WTC11 (cell line): ENCODE measurements at regions not wholly inside any gene's neighbourhood (a gene's known extent, or its start where the extent isn't known, plus 50 kb on each side); places are given as distances from the start of the nearest gene placed in this dataset.

Source experiments
- ATAC-seq: fragments of 200-7000 bp; cut with Tn5 transposase; 2 replicates; pipeline ENCODE4 v1.10.0; 2021; ENCODE audit warnings: mild to moderate bottlenecking, moderate library complexity
- CTCF ChIA-PET: fragments of 300-600 bp; sonication (Branson Sonifier 250); formaldehyde crosslinking; loops from one replicate; lab custom pipeline; 2021; ENCODE audit warnings: antibody characterized with exemption; lab: Charles Lee
- POLR2A ChIA-PET: fragments of 350-600 bp; sonication (Branson Sonifier 250); formaldehyde crosslinking; loops from one replicate; lab custom pipeline; 2021; ENCODE audit warnings: antibody characterized with exemption; lab: Charles Lee
- DNase-seq: peaks from one replicate; pipeline ENCODE4 v3.0.0; 2021; ENCODE audit warnings: low spot score
- H3K27ac Mint-ChIP-seq: 2 replicates; pipeline ENCODE4 v1.8.0; 2021; ENCODE audit warnings: mixed read lengths
- H3K27me3 Mint-ChIP-seq: 2 replicates; pipeline ENCODE4 v1.8.0; 2021; ENCODE audit warnings: low read depth, mild to moderate bottlenecking, moderate library complexity, mixed read lengths
- H3K36me3 Mint-ChIP-seq: 2 replicates; pipeline ENCODE4 v1.8.0; 2021; ENCODE audit warnings: mixed read lengths
- H3K4me1 Mint-ChIP-seq: 2 replicates; pipeline ENCODE4 v1.8.0; 2022; ENCODE audit warnings: mixed read lengths
- H3K4me3 Mint-ChIP-seq: 2 replicates; pipeline ENCODE4 v1.8.0; 2021; ENCODE audit warnings: mild to moderate bottlenecking, moderate library complexity, mixed read lengths
- H3K9me3 Mint-ChIP-seq: 2 replicates; pipeline ENCODE4 v1.8.0; 2021; ENCODE audit warnings: mixed read lengths
- ATF3 ChIP-seq: sonication (generic); formaldehyde crosslinking; conservative IDR thresholded peaks from 2 replicates; pipeline ENCODE4 v1.8.1; 2022; ENCODE audit warnings: mild to moderate bottlenecking, missing genetic modification reagents
- CREB1 ChIP-seq: sonication (generic); formaldehyde crosslinking; IDR thresholded peaks from 2 replicates; pipeline ENCODE4 v1.8.0; 2023; ENCODE audit warnings: mild to moderate bottlenecking, missing genetic modification reagents
- CREM ChIP-seq: sonication (generic); formaldehyde crosslinking; IDR thresholded peaks from 2 replicates; pipeline ENCODE4 v1.8.1; 2022; ENCODE audit warnings: mild to moderate bottlenecking, missing genetic modification reagents, moderate library complexity
- E2F4 ChIP-seq: sonication (generic); formaldehyde crosslinking; IDR thresholded peaks from 2 replicates; pipeline ENCODE4 v1.8.1; 2022; ENCODE audit warnings: low read depth, mild to moderate bottlenecking, moderate library complexity, missing genetic modification reagents, borderline replicate concordance
- ELF4 ChIP-seq: sonication (generic); formaldehyde crosslinking; IDR thresholded peaks from 2 replicates; pipeline ENCODE4 v1.8.1; 2022; ENCODE audit warnings: low read depth, mild to moderate bottlenecking, moderate library complexity, missing genetic modification reagents
- GRHL2 ChIP-seq: fragments of 250-450 bp; sonication (Bioruptor Pico); IDR thresholded peaks from 2 replicates; pipeline ENCODE4 v1.8.0; 2022; ENCODE audit warnings: mild to moderate bottlenecking, moderate library complexity; ENCODE audit not compliant: insufficient replicate concordance, severe bottlenecking
- HMGXB4 ChIP-seq: sonication (generic); formaldehyde crosslinking; IDR thresholded peaks from 2 replicates; pipeline ENCODE4 v1.8.1; 2023; ENCODE audit warnings: mild to moderate bottlenecking, moderate library complexity, missing genetic modification reagents
- MXD4 ChIP-seq: fragments of 250-450 bp; sonication (Bioruptor Pico); IDR thresholded peaks from 2 replicates; pipeline ENCODE4 v1.8.0; 2021; ENCODE audit warnings: mild to moderate bottlenecking, moderate library complexity, borderline replicate concordance
- NFYB ChIP-seq: sonication (generic); formaldehyde crosslinking; conservative IDR thresholded peaks from 2 replicates; pipeline ENCODE4 v1.8.0; 2022; ENCODE audit warnings: low read depth, missing genetic modification reagents
- NR1H2 ChIP-seq: sonication (generic); formaldehyde crosslinking; IDR thresholded peaks from 2 replicates; pipeline ENCODE4 v1.9.0; 2021; ENCODE audit warnings: mild to moderate bottlenecking, moderate library complexity, missing genetic modification reagents
- PRDM15 ChIP-seq: sonication (generic); formaldehyde crosslinking; IDR thresholded peaks from 2 replicates; pipeline ENCODE4 v1.8.0; 2022; ENCODE audit warnings: missing genetic modification reagents
- SMAD3 ChIP-seq: sonication (generic); formaldehyde crosslinking; IDR thresholded peaks from 2 replicates; pipeline ENCODE4 v1.8.0; 2022; ENCODE audit warnings: missing genetic modification reagents, mild to moderate bottlenecking, borderline replicate concordance
- STAT6 ChIP-seq: sonication (generic); formaldehyde crosslinking; conservative IDR thresholded peaks from 2 replicates; pipeline ENCODE4 v1.8.1; 2023; ENCODE audit warnings: mild to moderate bottlenecking, low read depth, missing genetic modification reagents, moderate library complexity
- USF1 ChIP-seq: sonication (generic); formaldehyde crosslinking; IDR thresholded peaks from 2 replicates; pipeline ENCODE4 v1.8.0; 2022; ENCODE audit warnings: mild to moderate bottlenecking, missing genetic modification reagents
- ZBTB43 ChIP-seq: sonication (generic); formaldehyde crosslinking; IDR thresholded peaks from 2 replicates; pipeline ENCODE4 v1.8.1; 2023; ENCODE audit warnings: mild to moderate bottlenecking, missing genetic modification reagents
- ZNF121 ChIP-seq: sonication (generic); formaldehyde crosslinking; IDR thresholded peaks from 2 replicates; pipeline ENCODE4 v1.8.0; 2023; ENCODE audit warnings: missing genetic modification reagents
- ZNF138 ChIP-seq: sonication (generic); formaldehyde crosslinking; conservative IDR thresholded peaks from 2 replicates; pipeline ENCODE4 v1.8.1; 2022; ENCODE audit warnings: mild to moderate bottlenecking, moderate library complexity, missing genetic modification reagents
- ZNF219 ChIP-seq: sonication (generic); formaldehyde crosslinking; IDR thresholded peaks from 2 replicates; pipeline ENCODE4 v1.8.0; 2023; ENCODE audit warnings: missing genetic modification reagents, mild to moderate bottlenecking, borderline replicate concordance
- ZNF263 ChIP-seq: sonication (generic); formaldehyde crosslinking; IDR thresholded peaks from 2 replicates; pipeline ENCODE4 v1.8.1; 2022; ENCODE audit warnings: low read depth, mild to moderate bottlenecking, moderate library complexity, missing genetic modification reagents
- ZNF423 ChIP-seq: fragments of 250-450 bp; sonication (Bioruptor Pico); IDR thresholded peaks from 2 replicates; pipeline ENCODE4 v2.1.2; 2022; ENCODE audit warnings: mild to moderate bottlenecking, moderate library complexity
- ZNF425 ChIP-seq: fragments of 250-450 bp; sonication (Bioruptor Pico); conservative IDR thresholded peaks from 2 replicates; pipeline ENCODE4 v1.9.0; 2021; ENCODE audit warnings: mild to moderate bottlenecking

GRCh38 chr16:54525104-54525503 is 238.5 kb upstream of the IRX3 start:
- peaks cover 41% of the 10 kb centered on the region for H3K9me3 Mint-ChIP-seq
- TF ChIP-seq ZBTB43, result no peak
- TF ChIP-seq CREM (CRISPR knock-in tag), result no peak
- TF ChIP-seq ZNF121 (CRISPR knock-in tag), result no peak
- no peak for TF ChIP-seq ZNF138 (CRISPR knock-in tag)
- no peak for TF ChIP-seq ZNF219
- TF ChIP-seq PRDM15 (CRISPR knock-in tag), result no peak
- no peak for TF ChIP-seq SMAD3 (CRISPR knock-in tag)
- TF ChIP-seq NR1H2 (CRISPR knock-in tag), result no peak
- no peak for TF ChIP-seq STAT6 (CRISPR knock-in tag)
- no peak for TF ChIP-seq CREB1 (CRISPR knock-in tag)
- no peak for TF ChIP-seq USF1
- TF ChIP-seq HMGXB4 (CRISPR knock-in tag), result no peak
- TF ChIP-seq ELF4 (CRISPR knock-in tag), result no peak
- peaks cover 16% of the 10 kb centered on the region for H3K4me1 Mint-ChIP-seq
- DNase-seq (no peak), ATAC-seq (no peak)
- no peak overlapping the region for H3K4me3 Mint-ChIP-seq
- CTCF ChIA-PET, result no interaction called here
- H3K27me3 Mint-ChIP-seq, result no peaks in the 10 kb centered on the region; the same call in 1 of the 2 replicates
- POLR2A ChIA-PET, result no interaction called here
- no peak overlapping the region for H3K27ac Mint-ChIP-seq
- peaks cover 24% of the 10 kb centered on the region for H3K36me3 Mint-ChIP-seq

- POLR2A ChIA-PET, result no interaction called here
- no peak for TF ChIP-seq E2F4
- no peak for TF ChIP-seq USF1
- TF ChIP-seq MXD4, result no peak
- no peak for TF ChIP-seq GRHL2 (CRISPR knock-in tag)
- TF ChIP-seq ZNF425 (CRISPR knock-in tag), result no peak
- TF ChIP-seq NFYB (CRISPR knock-in tag), result no peak
- no peak for TF ChIP-seq ZNF263
- TF ChIP-seq ATF3 (CRISPR knock-in tag), result no peak
- TF ChIP-seq ZNF423 (CRISPR knock-in tag), result no peak
Measured at GRCh38 chr16:54522584-54522983, 236.0 kb upstream of the IRX3 start.

More at GRCh38 chr16:54522584-54522983, 236.0 kb upstream of the IRX3 start:
- ATAC-seq (no peak), DNase-seq (no peak)
- Mint-ChIP-seq H3K36me3 (peaks cover 24% of the 10 kb centered on the region), H3K9me3 (peaks cover 38% of the 10 kb centered on the region), H3K27ac (no peak overlapping the region), H3K4me1 (peaks cover 16% of the 10 kb centered on the region), H3K4me3 (no peak overlapping the region), H3K27me3 (no peaks in the 10 kb centered on the region; the same call in 1 of the 2 replicates)
- CTCF ChIA-PET, result interaction anchor here (0.6 kb wide), 1 partner anchor 220 kb away, joined by 3 read pairs; no protein-coding TSS in a partner anchor
